ENCODE measurements at regions not wholly inside any gene's neighbourhood (a gene's known extent, or its start where the extent isn't known, plus 50 kb on each side); places are given as distances from the start of the nearest gene placed in this dataset.

GRCh38 chr10:114764656-114765055 lies 56.9 kb upstream of the FHIP2A start:
- Histone ChIP-seq H3K36me3 (ENCODE audit: control insufficient read depth, insufficient read depth, low read length) (no peaks in the 10 kb centered on the region), H3K27ac (ENCODE audit: low read depth, low read length) (no peak overlapping the region), H3K9ac (ENCODE audit: extremely low read depth, low read length, poor library complexity, severe bottlenecking) (no peak overlapping the region), H3K4me1 (ENCODE audit: control insufficient read depth, insufficient read depth, low read length) (no peaks in the 10 kb centered on the region), H3K4me3 (ENCODE audit: low read length) (no peak overlapping the region), H3K9me3 (ENCODE audit: control insufficient read depth, low read length) (no peaks in the 10 kb centered on the region), H3K27me3 (ENCODE audit: control insufficient read depth, insufficient read depth, low read length, poor library complexity, severe bottlenecking) (peaks cover 39% of the 10 kb centered on the region)
- no peaks in the 10 kb centered on the region for H3K36me3 Mint-ChIP-seq (ENCODE audit: low read depth)
- no peak overlapping the region for H3K4me3 Mint-ChIP-seq
- TF ChIP-seq, protein P1, sequence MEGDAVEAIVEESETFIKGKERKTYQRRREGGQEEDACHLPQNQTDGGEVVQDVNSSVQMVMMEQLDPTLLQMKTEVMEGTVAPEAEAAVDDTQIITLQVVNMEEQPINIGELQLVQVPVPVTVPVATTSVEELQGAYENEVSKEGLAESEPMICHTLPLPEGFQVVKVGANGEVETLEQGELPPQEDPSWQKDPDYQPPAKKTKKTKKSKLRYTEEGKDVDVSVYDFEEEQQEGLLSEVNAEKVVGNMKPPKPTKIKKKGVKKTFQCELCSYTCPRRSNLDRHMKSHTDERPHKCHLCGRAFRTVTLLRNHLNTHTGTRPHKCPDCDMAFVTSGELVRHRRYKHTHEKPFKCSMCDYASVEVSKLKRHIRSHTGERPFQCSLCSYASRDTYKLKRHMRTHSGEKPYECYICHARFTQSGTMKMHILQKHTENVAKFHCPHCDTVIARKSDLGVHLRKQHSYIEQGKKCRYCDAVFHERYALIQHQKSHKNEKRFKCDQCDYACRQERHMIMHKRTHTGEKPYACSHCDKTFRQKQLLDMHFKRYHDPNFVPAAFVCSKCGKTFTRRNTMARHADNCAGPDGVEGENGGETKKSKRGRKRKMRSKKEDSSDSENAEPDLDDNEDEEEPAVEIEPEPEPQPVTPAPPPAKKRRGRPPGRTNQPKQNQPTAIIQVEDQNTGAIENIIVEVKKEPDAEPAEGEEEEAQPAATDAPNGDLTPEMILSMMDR (conservative IDR thresholded peaks at IDR 0.05) = no peak
- 0% methylated on average over 1 of the region's 1 CpG; no CpG with 5 or more reads in 1 of the 2 experiments for WGBS, 2 experiments (ENCODE audit: insufficient coverage in 1 of 2, insufficient read length in 1 of 2)
- H3K27ac Mint-ChIP-seq = no peak overlapping the region
- DNase-seq = no peak
- H3K27me3 Mint-ChIP-seq (ENCODE audit: insufficient read depth) = peaks cover 25% of the 10 kb centered on the region
- H3K9me3 Mint-ChIP-seq = no peaks in the 10 kb centered on the region
- peaks cover 5% of the 10 kb centered on the region for H3K4me1 Mint-ChIP-seq

DNA sequence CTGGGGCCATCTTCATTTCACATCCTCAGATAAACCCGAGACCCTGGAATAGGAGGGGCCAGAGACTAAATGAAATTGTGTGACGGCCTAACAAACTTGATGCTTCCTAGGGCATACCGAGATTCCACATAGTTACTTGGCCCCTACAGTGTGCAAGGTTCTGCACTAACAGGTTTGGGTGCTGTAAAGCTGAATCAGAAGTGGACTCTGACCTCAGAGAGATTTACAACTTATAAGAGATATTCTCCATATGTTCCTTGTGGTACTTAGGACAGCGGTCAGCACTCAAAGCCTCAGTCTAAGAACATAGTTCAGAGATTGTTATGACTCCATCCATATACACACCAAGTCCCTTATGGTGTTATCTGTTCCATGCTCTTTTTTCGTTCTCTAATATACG lies 55.1 kb upstream of the FHIP2A start:
- H3K4me3 Mint-ChIP-seq = peak overlapping the region; percentile 5

DNA sequence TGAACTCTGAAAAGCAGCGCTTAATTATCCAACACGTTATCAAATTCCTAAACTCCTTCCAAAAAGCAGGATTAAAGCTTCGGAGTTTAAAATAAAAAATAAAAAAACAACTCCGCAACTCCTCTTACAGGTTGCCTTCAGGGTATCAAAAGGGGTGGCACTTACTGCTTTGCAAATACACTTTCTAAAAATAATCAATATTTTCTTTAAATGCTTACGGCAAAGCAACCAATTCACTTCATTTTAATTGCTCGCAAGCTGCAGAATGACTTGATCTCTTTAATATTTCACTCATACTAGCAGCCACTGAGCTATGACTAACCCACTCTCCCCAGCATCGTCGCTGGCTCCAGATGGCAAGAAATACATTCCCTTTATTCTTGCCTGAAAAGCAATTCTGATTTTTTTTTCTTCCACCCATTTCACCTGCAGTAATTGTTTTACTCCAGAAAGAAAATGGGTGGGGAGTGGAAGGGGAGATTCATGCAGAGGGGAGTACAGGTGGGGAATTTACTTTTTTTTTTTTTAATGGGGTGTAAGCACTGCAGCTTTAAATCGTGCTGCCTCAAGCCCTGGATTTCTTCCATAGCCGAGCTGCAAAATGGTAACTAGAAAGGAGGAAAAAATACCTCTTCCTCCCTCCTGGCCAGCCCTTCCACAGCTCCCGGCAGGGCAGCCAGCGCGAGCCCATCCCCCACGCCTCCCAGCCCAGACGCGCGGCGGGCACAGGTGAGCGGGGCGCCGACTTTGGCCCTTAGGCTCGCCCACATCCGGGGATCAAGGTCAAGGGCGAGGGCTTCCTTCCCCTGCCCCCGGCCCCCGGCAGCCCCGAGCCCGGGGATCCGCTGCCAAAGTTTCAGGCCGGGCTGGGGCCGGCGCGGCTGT lies 54.2 kb upstream of the FHIP2A start:
- H3K27me3 ChIP-seq (ENCODE audit: control insufficient read depth, insufficient read depth, low read length, poor library complexity, severe bottlenecking) = peaks cover 47% of the 10 kb centered on the region
- Mint-ChIP-seq H3K9me3 (no peaks in the 10 kb centered on the region), H3K36me3 (ENCODE audit: low read depth) (no peaks in the 10 kb centered on the region), H3K27me3 (ENCODE audit: insufficient read depth) (peaks cover 33% of the 10 kb centered on the region), H3K4me1 (peaks cover 5% of the 10 kb centered on the region), H3K27ac (no peak overlapping the region), H3K4me3 (peak overlapping the region; percentile 57)
- no peaks in the 10 kb centered on the region for H3K9me3 ChIP-seq (ENCODE audit: control insufficient read depth, low read length)
- peak overlapping the region; percentile 72 for H3K4me3 ChIP-seq (ENCODE audit: low read length)
- WGBS, 2 experiments (ENCODE audit: insufficient coverage in 1 of 2, insufficient read length in 1 of 2) = 15 to 77% methylated on average over 6 to 33 of the region's 33 CpGs
- no peaks in the 10 kb centered on the region for H3K36me3 ChIP-seq (ENCODE audit: control insufficient read depth, insufficient read depth, low read length)
- no peak overlapping the region for H3K27ac ChIP-seq (ENCODE audit: low read depth, low read length)
- peak overlapping the region; percentile 0 for H3K9ac ChIP-seq (ENCODE audit: extremely low read depth, low read length, poor library complexity, severe bottlenecking)
- H3K4me1 ChIP-seq (ENCODE audit: control insufficient read depth, insufficient read depth, low read length) = no peaks in the 10 kb centered on the region
- TF ChIP-seq, protein P1 (conservative IDR thresholded peaks at IDR 0.05) = no peak
- DNase-seq = peak; percentile 81

More for the DNA sequence above, 55.1 kb upstream of the FHIP2A start:
- Histone ChIP-seq H3K36me3 (ENCODE audit: control insufficient read depth, insufficient read depth, low read length) (no peaks in the 10 kb centered on the region), H3K4me1 (ENCODE audit: control insufficient read depth, insufficient read depth, low read length) (no peaks in the 10 kb centered on the region), H3K4me3 (ENCODE audit: low read length) (no peak overlapping the region), H3K9ac (ENCODE audit: extremely low read depth, low read length, poor library complexity, severe bottlenecking) (no peak overlapping the region), H3K27ac (ENCODE audit: low read depth, low read length) (no peak overlapping the region), H3K9me3 (ENCODE audit: control insufficient read depth, low read length) (no peaks in the 10 kb centered on the region), H3K27me3 (ENCODE audit: control insufficient read depth, insufficient read depth, low read length, poor library complexity, severe bottlenecking) (peaks cover 47% of the 10 kb centered on the region)
- Mint-ChIP-seq H3K9me3 (no peaks in the 10 kb centered on the region), H3K27ac (no peak overlapping the region), H3K4me1 (peaks cover 5% of the 10 kb centered on the region), H3K36me3 (ENCODE audit: low read depth) (no peaks in the 10 kb centered on the region), H3K27me3 (ENCODE audit: insufficient read depth) (peaks cover 33% of the 10 kb centered on the region)
- no peak for DNase-seq
- 90 to 92% methylated on average over 4 to 6 of the region's 6 CpGs for WGBS, 2 experiments (ENCODE audit: insufficient coverage in 1 of 2, insufficient read length in 1 of 2)
- TF ChIP-seq, protein P1 (conservative IDR thresholded peaks at IDR 0.05) = no peak

Measured in endodermal cell (in vitro differentiated cells).